Panc1 (cell line): ENCODE measurements at regions not wholly inside any gene's neighbourhood (a gene's known extent, or its start where the extent isn't known, plus 50 kb on each side); places are given as distances from the start of the nearest gene placed in this dataset.

Source experiments
- ATAC-seq: fragments of 200-7000 bp; cut with Tn5 transposase; 2 replicates; pipeline ENCODE4 v1.9.1; 2020; ENCODE audit warnings: mild to moderate bottlenecking, moderate library complexity
- BruUV-seq: library from RNA; stranded (reverse); fragments of 400-500 nt; replicated peaks from 2 replicates; lab custom pipeline; 2021; lab: Mats Ljungman, UMichigan
- CTCF ChIA-PET: fragments of 300-600 bp; sonication (Branson Sonifier 250); formaldehyde crosslinking; loops from one replicate; lab custom pipeline; 2022; ENCODE audit warnings: antibody characterized with exemption; lab: Charles Lee
- POLR2A ChIA-PET: fragments of 300-600 bp; sonication (Branson Sonifier 250); formaldehyde crosslinking; loops from one replicate; lab custom pipeline; 2022; ENCODE audit warnings: antibody characterized with exemption; lab: Charles Lee
- DNase-seq: peaks from one replicate; pipeline ENCODE4 v3.0.0-alpha.2; 2010; ENCODE audit warnings: low read depth, low spot score
- H3K27ac ChIP-seq: 2 replicates; pipeline ENCODE4 v1.5.1; 2011; ENCODE audit warnings: mild to moderate bottlenecking, low read length, inconsistent platforms
- H3K27me3 ChIP-seq: fragments of 200-500 bp; sonication (Bioruptor generic); 2 replicates; pipeline ENCODE4 v1.6.0; 2014; ENCODE audit warnings: low read length, inconsistent platforms; ENCODE audit not compliant: control insufficient read depth, insufficient read depth
- H3K36me3 ChIP-seq: fragments of 200-500 bp; sonication (Bioruptor generic); 2 replicates; pipeline ENCODE4 v1.5.1; 2014; ENCODE audit warnings: inconsistent platforms, mild to moderate bottlenecking, low read length, moderate library complexity; ENCODE audit not compliant: control insufficient read depth, insufficient read depth
- H3K4me1 ChIP-seq: 2 replicates; pipeline ENCODE4 v1.5.1; 2011; ENCODE audit warnings: inconsistent platforms, mild to moderate bottlenecking, low read length, moderate library complexity; ENCODE audit not compliant: control insufficient read depth, insufficient read depth
- H3K4me3 ChIP-seq, 2 experiments: 2 replicates each; pipeline ENCODE4 v1.5.1; 2011 to 2012; ENCODE audit warnings: low read depth in 2 of 2, low read length in 2 of 2, mild to moderate bottlenecking in 2 of 2, inconsistent platforms in 1 of 2, moderate library complexity in 1 of 2
- H3K9me3 ChIP-seq: fragments of 200-500 bp; sonication (Bioruptor generic); 2 replicates; pipeline ENCODE4 v1.5.1; 2014; ENCODE audit warnings: low read depth, mild to moderate bottlenecking, inconsistent platforms, low read length, moderate library complexity; ENCODE audit not compliant: control insufficient read depth, insufficient read depth
- POLR2AphosphoS5 ChIP-seq: IDR thresholded peaks from 2 replicates; pipeline ENCODE4 v1.6.1; 2012; ENCODE audit warnings: mild to moderate bottlenecking, low read depth, low read length, moderate library complexity
- SIN3A ChIP-seq: IDR thresholded peaks from 2 replicates; pipeline ENCODE4 v1.6.1; 2012; ENCODE audit warnings: low read depth, mild to moderate bottlenecking, low read length, moderate library complexity, borderline replicate concordance; ENCODE audit not compliant: insufficient read depth
- TCF7L2 ChIP-seq: IDR thresholded peaks from 2 replicates; pipeline ENCODE4 v1.6.1; 2011; ENCODE audit warnings: mild to moderate bottlenecking, low read depth, low read length, inconsistent platforms
- in situ Hi-C: cut with HindIII; loops from 2 replicates; pipeline ENCODE4 v1.10.0; 2016; ENCODE audit warnings: low sequenced_read_pairs, low pct_unique_long_range_greater_than_20kb
- intact Hi-C: fragments of 100-400 bp; cut with micrococcal nuclease; formaldehyde crosslinking; loops from one replicate; pipeline ENCODE4 v1.10.0; 2022; ENCODE audit not compliant: unreplicated experiment
- TF ChIP-seq, protein P1 (sequence below), 2 experiments: IDR thresholded peaks; 2 replicates each; pipeline ENCODE4 v1.6.1; 2011 to 2012; ENCODE audit warnings: low read depth in 2 of 2, control low read depth in 1 of 2, low read length in 1 of 2, mild to moderate bottlenecking in 1 of 2, moderate library complexity in 1 of 2; ENCODE audit not compliant: insufficient read depth in 1 of 2
- TF ChIP-seq, protein P2 (sequence below): fragments of 450-650 bp; IDR thresholded peaks from 2 replicates; pipeline ENCODE4 v1.5.1; 2017; ENCODE audit warnings: mild to moderate bottlenecking

DNA sequence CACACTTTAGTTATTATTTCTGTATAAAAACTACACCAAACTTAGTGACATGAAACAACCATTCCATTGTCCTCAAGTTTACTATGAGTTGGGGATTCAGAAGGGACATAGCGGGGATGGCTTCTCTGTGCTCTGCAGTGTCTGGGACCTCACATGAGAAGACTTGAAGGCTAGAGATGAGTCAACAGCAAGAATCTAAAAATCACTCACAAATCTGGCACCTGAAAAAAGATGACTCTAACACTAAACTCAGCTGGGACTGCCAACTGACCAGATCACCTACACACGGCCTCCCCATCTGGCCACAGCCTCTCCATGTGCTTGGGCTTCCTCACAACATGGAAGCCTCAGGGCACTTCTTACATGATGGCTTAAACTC, 63.0 kb upstream of the EYA2 start:
- in situ Hi-C loops = no loop called here
- intact Hi-C loops = no loop called here
- Histone ChIP-seq H3K4me3 (no peak overlapping the region), H3K4me1 (no peaks in the 10 kb centered on the region), H3K9me3 (no peaks in the 10 kb centered on the region), H3K36me3 (no peaks in the 10 kb centered on the region), H3K27me3 (no peaks in the 10 kb centered on the region), H3K27ac (no peak overlapping the region)
- no peak for ATAC-seq
- CTCF ChIA-PET = no interaction called here
- POLR2A ChIA-PET = no interaction called here
- TF ChIP-seq POLR2AphosphoS5 (no peak), SIN3A (no peak), TCF7L2 (no peak)
- TF ChIP-seq, protein P1, sequence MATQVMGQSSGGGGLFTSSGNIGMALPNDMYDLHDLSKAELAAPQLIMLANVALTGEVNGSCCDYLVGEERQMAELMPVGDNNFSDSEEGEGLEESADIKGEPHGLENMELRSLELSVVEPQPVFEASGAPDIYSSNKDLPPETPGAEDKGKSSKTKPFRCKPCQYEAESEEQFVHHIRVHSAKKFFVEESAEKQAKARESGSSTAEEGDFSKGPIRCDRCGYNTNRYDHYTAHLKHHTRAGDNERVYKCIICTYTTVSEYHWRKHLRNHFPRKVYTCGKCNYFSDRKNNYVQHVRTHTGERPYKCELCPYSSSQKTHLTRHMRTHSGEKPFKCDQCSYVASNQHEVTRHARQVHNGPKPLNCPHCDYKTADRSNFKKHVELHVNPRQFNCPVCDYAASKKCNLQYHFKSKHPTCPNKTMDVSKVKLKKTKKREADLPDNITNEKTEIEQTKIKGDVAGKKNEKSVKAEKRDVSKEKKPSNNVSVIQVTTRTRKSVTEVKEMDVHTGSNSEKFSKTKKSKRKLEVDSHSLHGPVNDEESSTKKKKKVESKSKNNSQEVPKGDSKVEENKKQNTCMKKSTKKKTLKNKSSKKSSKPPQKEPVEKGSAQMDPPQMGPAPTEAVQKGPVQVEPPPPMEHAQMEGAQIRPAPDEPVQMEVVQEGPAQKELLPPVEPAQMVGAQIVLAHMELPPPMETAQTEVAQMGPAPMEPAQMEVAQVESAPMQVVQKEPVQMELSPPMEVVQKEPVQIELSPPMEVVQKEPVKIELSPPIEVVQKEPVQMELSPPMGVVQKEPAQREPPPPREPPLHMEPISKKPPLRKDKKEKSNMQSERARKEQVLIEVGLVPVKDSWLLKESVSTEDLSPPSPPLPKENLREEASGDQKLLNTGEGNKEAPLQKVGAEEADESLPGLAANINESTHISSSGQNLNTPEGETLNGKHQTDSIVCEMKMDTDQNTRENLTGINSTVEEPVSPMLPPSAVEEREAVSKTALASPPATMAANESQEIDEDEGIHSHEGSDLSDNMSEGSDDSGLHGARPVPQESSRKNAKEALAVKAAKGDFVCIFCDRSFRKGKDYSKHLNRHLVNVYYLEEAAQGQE (IDR thresholded peaks at IDR 0.05; ENCODE audit: insufficient read depth in 1 of 2, low read depth in 2 of 2, low read length in 1 of 2) = no peak
- TF ChIP-seq, protein P2, sequence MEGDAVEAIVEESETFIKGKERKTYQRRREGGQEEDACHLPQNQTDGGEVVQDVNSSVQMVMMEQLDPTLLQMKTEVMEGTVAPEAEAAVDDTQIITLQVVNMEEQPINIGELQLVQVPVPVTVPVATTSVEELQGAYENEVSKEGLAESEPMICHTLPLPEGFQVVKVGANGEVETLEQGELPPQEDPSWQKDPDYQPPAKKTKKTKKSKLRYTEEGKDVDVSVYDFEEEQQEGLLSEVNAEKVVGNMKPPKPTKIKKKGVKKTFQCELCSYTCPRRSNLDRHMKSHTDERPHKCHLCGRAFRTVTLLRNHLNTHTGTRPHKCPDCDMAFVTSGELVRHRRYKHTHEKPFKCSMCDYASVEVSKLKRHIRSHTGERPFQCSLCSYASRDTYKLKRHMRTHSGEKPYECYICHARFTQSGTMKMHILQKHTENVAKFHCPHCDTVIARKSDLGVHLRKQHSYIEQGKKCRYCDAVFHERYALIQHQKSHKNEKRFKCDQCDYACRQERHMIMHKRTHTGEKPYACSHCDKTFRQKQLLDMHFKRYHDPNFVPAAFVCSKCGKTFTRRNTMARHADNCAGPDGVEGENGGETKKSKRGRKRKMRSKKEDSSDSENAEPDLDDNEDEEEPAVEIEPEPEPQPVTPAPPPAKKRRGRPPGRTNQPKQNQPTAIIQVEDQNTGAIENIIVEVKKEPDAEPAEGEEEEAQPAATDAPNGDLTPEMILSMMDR = no peak
- no peak for DNase-seq
- no TSS peak for BruUV-seq

DNA sequence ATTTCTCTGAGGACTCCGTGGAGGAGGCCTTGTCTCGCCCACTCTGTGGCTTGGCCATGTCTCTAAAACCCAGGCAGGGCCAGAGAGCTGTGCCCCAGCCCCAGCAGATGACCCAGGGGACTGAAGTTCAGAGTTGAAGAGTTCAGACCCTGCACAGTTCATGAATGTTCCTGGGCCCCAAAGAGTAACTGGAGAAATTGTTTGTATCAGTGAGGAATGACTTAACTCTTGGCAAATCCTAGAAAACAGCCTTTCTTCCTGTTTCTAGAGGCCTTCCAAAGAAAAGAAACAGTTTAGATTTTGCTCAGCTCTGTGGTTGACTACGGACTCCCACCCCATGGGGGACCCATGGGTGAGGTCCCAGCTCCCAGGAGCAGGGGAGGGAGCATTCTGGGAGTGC, 62.1 kb upstream of the EYA2 start:
- BruUV-seq = no TSS peak
- ATAC-seq (no peak), DNase-seq (no peak)
- Histone ChIP-seq H3K4me1 (no peaks in the 10 kb centered on the region), H3K27ac (no peak overlapping the region), H3K27me3 (no peaks in the 10 kb centered on the region), H3K9me3 (no peaks in the 10 kb centered on the region), H3K36me3 (no peaks in the 10 kb centered on the region), H3K4me3 (no peak overlapping the region)
- POLR2A ChIA-PET = interaction anchor here (0.6 kb wide), 1 partner anchor 632 kb away, joined by 7 read pairs; no protein-coding TSS in a partner anchor
- intact Hi-C loops (no loop called here), in situ Hi-C loops (no loop called here)
- CTCF ChIA-PET = no interaction called here
- no peak for TF ChIP-seq POLR2AphosphoS5
- no peak for TF ChIP-seq TCF7L2
- no peak for TF ChIP-seq SIN3A
- TF ChIP-seq, protein P2 = no peak
- TF ChIP-seq, protein P1 (IDR thresholded peaks at IDR 0.05; ENCODE audit: insufficient read depth in 1 of 2, low read depth in 2 of 2, low read length in 1 of 2) = no peak
